GM18870 (cell line): ENCODE measurements at regions not wholly inside any gene's neighbourhood (a gene's known extent, or its start where the extent isn't known, plus 50 kb on each side); places are given as distances from the start of the nearest gene placed in this dataset.
"Not testable (repeated sequence)": the region's sequence is repeated elsewhere in the genome, so short reads cannot be mapped to it uniquely, and the experiment has no call there.

Experiments
- ATAC-seq: cut with Tn5 transposase; IDR thresholded peaks from one replicate; pipeline ENCODE4 v1.9.1; 2021; ENCODE audit warnings: moderate library complexity; ENCODE audit not compliant: unreplicated experiment

DNA sequence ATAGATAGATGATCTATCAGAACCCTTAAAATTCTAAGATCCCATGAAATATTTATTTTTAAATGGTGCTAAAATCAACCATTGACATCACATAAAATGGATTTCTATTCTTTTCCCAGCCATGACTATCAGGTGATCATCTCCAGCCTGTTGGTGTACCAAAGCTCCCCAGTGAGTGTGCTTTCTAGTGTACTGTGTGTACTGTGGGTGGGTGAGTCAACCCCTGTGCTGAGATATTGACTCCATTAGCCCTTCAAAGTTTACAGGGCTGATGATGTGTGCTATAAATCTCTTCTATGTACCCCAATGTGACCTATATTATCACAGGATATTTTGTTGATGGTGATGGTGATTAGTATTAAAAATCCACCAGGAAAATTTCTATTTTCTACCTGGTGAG is 344.6 kb downstream of the MMUT start:
- no peak for ATAC-seq

DNA sequence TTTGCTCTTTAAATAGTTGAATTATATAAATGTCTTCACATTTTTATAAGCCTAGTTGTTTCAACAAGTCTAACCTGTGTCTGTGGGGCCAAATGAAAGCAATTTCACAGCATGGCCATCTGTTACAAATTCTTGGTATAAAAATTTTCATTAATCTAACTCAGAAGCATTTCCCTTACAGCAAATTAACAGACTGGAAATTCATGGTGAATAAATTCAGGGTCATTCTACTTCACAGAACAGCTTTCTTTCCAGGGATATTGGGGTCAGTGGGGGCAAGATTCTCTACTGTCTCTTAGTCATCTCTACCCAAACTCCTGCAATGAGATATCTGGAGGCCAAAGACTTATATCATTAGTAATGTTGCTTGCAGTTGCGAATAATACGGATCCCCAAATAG is 352.1 kb downstream of the MMUT start:
- ATAC-seq: no peak

DNA sequence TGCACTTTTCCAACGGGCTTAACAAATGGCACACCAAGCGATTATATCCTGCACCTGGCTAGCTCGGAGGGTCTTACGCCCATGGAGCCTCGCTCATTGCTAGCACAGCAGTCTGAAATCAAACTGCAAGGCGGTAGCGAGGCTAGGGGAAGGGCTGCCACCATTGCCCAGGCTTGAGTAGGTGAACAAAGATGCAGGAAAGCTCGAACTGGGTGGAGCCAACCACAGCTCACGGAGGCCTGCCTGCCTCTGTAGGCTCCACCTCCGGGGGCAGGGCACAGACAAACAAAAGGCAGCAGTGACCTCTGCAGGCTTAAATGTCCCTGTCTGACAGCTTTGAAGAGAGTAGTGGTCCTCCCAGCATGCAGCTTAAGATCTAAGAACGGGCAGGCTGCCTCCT is 365.4 kb downstream of the MMUT start:
- ATAC-seq: not testable (repeated sequence)

DNA sequence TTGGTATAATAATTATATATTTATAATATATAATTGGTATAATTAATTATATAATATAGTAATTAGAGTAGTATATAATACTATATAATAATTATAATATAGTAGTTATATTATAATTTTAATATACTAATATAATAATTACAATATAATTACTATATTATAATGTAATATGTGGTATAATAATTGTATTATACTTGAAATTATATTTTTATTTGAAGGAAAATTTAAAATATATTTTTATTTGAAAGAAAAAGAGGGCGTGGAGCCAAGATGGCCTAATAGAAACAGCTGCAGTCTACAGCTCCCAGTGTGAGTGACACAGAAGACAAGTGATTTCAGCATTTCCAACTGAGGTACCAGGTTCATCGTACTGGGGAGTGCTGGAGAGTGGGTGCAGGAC is 365.9 kb downstream of the MMUT start:
- no peak for ATAC-seq

DNA sequence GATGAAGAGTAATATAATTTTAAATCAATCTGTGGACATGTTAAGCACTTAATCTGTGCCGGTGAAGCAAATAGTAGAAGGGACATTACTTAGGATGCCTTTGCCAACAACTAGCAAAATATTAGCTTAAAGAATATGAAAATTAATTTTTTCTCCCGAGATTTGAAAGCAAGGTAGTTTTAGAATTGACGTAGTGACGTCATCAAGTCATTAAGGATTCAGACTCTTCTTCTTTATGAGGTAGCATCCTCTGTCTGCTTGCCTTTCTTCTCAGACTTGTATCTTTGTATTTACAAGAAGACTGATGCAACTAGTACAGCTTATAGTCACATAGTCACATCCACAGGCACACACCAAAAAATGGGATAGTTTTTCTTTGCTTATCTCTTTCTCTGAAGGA is 374.4 kb downstream of the MMUT start:
- ATAC-seq: no peak

DNA sequence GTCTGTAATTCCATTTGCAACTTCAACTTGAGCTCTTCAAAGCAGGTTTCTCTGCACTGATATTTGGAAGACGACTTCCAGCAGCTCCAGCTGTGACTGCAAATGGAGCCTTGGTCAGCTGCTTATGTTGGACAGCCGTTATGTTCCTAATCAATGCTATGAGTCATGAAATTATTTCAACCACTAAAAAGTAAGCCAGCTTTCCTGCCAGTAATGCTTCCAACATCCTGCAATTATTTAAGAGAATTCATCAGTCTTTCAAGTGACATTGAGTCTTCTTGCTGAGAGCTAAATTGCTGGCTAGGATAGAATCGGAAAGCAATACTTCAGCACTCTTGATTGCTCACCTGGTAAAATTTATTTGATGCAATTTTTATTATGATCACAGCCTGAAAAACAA is 375.7 kb downstream of the MMUT start:
- ATAC-seq: no peak

DNA sequence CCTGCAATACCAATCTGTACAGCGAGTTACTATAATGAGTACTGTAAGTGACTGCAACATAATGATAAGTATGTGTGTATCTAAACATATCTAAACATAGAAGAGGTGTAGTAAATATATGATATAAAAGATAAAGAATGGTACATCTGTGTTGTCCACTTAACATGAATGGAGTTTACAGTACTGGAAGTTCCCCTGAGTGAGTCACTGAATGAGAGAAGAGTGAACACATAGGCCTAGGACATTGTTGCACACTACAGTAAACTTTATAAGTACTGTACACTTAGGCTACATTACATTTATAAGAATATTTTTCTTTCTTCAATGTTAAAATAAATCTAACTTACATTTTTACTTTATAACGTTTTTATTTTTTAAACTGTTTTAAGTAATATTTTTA is 380.4 kb downstream of the MMUT start:
- ATAC-seq: no peak

DNA sequence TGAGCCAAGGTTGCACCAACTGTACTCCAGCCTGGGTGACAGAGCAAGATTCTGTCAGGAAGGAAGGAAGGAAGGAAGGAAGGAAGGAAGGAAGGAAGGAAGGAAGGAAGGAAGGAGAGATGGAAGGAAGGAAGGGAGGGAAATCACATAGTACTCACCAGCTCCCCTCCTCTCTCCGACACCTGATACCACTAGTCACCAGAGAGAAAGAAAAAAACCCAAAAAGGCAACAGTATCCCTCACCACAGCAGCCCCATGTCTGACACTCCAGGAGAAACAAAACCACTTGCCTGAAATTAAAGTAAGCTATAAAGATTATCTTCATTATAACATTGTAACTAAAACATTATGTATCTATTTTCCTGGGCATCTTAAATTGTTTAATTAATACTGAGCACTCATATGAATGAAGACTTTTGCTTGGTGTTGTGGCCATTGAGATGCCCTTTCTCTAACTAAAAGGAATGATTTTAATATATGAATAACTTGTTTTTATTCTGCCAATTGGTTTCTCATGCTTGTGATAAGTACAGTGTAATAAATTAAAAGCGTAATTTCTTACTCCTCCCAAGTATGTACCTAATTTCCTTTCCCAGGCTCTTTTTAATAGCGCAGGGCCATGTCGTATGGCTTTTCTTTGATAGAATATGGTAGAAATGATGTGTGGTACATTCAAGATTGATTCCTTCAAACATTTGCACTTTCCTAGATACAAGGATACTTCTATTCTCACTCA is 390.0 kb downstream of the MMUT start:
- no peak for ATAC-seq

DNA sequence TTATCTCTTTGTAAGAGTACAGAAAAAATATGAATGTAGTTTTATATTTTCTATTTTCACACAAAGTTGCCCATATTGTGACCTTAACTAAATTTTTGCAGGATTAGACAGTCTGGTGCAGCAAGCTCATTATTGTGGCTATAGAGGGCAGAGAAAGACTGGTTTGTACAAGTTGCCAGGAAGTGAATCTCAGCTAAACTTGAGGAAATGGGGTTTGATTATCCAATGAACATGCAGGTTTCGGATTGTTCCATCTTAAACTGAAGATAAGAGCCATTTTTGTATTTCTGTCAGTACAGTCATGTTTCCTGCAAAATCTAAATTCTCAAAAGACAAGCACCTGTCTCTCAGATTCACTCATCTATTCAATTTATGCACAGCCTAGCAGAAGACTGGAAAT is 390.9 kb downstream of the MMUT start:
- ATAC-seq: no peak

DNA sequence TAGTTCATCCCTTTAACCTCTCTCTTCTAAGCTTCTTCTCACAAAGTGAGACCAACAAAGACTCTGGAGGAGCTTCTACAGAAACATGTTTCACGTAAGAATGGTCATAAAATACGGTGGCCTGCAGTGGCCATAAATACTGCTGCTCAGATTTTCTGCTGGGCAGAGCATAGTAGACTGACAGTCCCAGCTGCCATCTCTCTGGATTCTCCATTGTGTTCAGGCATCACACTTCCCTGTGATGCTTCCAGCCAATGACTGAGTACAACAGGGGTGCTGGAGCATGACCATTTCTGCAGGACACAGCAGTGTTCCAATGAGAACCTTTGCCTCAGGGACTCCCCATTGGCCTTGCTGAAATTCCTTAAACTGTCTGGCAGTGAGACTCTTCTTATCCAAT is 392.6 kb downstream of the MMUT start:
- no peak for ATAC-seq

DNA sequence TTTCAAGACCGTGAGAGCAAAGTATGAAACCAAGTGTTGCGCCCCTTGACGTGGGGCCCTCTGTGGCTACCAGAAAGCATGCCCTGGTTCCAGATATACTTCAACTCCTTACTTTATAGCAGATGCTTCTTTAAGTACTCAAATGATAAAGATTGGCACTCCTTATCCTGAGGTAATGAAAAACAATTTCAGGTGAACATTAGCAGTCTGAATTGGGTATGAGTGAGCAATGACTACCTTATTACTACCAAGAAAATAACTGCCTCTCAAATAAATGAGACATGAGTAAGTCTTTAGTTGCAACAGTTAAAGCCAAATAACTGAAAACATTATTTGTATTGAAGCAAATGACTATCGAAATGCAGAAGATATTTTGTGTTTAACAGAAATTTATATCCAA is 408.7 kb downstream of the MMUT start:
- ATAC-seq: no peak

DNA sequence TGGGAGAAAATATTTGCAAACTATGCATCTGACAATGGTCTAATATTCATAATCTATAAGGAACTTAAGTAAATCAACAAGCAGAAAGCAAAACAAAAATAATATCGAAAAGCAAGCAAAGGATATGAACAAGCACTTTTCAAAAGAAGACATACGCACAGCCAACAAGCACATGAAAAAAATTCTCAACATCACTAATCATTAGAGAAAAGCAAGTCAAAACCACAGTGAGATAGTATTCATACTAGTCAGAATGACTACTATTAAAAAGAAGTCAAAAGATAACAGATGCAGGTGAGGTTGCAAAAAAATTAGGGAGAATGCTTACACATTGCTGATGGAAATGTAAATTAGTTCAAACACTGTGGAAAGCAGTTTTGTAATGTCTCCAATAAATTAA is 410.2 kb downstream of the MMUT start:
- no peak for ATAC-seq

DNA sequence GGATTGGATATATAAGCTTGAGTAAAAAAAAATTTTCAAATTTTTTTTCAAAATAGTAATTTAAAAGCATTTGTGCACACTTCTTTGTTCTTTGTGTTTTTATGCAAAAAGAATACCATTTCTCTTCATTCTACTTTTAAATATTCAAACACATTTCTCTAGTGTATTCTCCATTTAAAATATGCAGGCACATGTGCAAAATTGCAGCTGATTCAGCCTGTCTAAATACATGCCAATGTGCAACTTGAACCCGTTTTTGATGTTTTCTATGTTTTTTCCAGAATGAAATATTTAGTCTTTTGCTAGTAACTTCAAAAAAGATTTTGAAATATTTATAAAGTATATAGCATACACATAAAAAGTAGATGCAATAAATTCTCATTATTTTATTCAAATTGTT is 411.8 kb downstream of the MMUT start:
- no peak for ATAC-seq

DNA sequence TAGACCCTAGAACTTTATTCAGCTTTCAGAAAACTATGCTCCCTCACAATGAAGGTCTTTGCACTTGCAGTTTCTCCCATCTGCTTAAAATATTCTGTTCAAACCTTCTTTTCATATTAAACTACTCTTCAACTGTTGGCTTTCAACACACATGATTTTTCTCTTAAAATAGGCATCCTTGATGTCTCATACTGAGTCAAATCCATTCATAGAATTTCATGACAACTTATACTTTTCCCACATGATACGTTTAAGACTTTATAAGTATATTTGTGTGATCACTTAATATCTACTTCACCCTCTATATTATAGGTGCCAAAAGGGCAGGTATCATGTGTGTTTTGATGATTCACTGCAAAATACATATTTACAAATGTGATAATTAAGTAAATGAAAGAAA is 412.5 kb downstream of the MMUT start:
- no peak for ATAC-seq

DNA sequence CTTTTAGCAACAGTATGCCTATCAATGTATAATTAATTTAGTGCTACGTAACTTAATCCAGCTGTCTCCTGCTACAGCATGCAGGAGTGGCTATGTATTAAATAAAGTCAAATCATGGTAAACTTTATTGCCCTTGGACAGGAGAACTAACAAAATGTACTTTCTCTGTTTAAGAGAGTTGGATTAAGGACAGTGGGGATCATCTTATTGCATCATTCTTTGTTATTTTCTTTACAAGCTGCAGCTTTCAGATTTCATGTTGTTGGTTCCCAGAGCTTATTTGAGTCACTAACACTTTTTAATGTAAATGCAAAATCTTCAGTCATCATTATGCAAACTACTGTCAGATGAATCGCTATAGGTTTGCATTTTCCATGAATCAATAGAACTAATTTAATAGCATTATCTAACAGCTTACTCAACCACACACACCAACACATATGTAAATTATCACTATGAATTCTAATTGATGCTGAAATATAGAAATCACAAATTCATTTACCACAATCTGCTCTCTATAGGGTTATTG is 424.7 kb downstream of the MMUT start:
- ATAC-seq: no peak

DNA sequence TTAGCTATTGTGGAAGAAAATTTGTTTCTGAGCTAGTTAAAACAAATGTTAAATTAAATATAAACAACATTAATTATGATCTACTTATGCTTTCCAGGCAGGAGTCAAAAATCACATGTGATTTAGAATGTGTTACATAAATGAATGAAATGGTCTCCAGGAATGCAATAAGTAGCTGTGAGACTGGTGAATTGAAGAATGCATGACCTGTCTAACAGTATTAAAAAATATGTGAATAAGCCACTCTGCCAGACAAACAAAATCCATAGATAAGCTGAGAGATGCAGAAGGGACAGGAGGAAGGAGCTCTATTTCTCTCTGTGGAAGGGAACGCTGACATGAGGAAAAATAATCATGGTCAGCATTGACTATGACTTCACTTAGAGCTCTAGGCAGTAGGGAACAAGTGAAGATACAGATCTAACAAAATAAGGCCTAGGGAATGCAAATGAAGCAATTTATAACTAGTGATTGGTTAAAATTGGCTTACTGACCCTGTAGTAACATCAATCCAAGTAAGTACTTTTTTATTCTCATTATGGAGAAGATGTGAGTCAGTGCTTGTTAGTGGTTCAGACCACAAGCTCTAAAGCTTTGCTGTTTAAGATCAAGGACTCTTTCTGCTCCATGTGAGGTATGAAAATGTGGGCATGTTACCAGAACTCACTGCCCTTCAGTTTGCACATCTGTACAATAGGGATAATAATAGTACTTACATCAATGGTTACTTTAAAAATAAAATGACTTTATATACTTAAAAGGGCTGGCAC is 432.6 kb downstream of the MMUT start:
- ATAC-seq: no peak

DNA sequence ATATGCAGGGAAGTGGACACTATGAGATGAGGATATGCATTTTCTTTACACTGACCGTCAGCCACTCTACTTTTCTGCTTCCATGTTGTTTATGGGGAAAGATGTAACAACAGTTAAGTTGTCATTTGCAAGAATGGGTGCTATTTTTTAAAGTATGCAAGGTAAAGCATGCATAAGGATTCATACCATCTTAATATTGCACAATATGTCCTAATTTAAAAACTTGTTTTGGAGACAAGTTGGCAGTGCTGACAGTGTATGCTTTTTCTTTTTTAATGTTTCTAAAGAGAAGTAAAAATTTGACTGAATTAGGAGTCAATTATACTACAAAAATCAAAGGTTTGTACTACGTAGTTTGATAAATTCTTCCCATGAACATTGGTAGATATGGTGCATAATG is 435.4 kb downstream of the MMUT start:
- no peak for ATAC-seq

DNA sequence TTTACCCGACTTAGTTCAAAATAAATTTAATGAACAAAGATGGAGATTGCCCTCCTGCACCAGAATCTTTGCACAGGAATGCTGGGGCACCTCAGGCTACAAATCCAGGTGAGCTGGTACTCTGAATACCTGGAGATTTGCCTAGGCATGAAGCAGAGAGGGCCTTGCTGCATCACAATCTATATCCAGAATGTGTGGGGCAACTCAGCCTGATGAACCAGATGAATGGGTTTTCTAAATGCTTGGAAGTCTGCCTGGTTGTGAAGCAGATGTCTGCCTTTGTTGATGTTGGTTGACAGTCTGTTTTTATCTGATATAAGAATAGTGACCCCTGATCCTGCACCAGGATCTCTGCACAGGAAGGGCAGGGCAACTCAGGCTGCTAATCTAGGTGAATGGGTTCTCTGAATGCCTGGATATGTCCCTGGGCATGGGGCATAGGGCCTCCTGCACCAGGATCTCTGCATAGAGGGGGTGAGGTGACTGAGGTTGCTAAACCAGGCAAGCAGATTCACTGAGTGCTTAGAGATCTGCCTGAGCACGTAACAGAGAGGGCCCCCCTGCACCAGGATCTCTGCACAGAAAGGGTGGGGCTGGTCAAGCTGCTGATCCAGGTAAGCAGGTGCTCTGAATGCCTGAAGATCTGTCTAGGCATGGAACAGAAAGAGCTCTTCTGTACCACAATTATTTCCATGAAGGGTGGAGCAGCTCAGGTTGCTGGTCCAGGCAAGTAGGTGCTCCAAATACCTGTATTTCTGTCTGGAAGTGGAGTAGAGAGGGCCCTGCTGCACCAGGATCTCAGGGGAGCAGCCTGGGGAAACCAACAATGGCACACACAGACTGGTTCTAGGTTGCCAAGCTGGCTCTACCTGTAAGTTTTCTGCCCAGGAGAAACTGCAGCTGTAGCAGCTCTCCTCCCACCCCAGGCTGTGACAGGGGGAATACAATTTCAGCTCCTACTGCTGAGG is 437.5 kb downstream of the MMUT start:
- ATAC-seq: no peak

DNA sequence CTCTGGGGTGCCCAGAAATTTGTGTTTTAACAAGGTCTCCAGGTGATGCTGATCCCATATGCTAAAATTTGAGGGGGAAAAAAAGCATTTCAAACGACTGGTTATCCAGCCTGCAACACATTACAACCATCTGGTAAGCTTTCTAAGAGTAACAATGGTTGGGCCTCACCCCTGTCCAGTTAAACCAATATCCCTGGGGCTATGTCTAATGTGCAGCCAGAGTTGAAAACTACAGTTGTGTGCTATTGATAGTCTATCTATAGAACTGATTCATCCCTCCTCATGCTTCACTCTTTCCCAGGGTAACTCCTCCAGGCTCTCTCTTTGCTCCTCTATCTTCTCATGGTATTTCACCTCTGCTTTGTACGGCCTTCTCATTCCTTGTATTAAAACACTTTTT is 458.3 kb downstream of the MMUT start:
- no peak for ATAC-seq

DNA sequence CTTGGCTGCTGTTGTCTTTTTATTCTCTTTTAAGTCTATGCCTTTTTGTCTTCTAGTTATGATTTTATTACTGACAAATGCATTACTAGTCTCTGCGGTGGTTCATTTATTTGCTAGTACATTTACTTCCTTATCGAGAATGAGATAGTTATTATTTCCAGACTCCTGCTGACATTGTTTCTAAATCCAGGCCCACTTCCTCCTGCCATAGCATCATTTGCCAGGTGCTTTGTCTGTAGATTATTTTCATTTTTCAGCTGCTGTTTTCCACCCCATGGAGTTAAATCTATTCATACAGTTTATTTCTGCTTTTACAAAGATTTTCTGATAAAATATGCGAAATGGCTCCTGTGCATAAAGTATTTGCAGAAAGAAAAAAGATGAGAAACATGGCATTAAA is 459.7 kb downstream of the MMUT start:
- ATAC-seq: no peak

DNA sequence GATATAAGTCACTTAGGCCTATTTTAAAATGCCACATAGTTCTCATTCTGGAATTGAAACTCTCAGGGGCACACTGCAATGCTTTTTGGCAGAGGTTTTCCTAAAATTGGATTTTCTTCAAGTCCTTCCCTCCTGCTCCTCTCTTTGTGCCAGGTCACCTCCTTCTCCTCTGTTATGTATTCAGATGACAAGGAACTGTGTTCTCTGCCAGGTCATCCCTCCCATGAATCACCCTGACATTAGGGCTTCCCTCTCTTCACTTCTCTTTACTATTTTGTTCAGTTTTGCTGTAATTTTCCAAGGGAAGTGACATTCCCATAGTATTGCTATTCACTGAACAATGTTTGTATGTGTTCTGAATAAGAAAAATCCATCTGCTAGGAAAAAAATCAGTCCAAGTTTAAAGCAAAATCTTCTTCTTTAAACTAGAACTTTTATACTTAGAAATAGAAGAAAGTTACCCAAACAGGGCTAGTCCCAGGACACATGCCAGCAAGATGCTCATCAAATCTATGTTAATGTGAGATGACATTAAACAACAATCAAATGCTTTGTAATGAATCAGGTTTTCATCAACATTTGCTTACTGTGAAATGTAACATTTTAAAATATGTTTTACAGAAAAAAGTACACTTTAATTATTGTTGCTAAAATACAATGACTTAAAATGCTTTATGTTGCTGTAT is 461.1 kb downstream of the MMUT start:
- ATAC-seq: no peak
